Liver (tissue), 3 donors: ENCODE measurements at regions not wholly inside any gene's neighbourhood (a gene's known extent, or its start where the extent isn't known, plus 50 kb on each side); places are given as distances from the start of the nearest gene placed in this dataset.

Experiments
- ATF3 ChIP-seq: IDR thresholded peaks from 2 replicates; pipeline ENCODE4 v1.6.1; 2016; ENCODE audit warnings: antibody characterized with exemption
- CTCF ChIP-seq: fragments of 150-350 bp; IDR thresholded peaks from 2 replicates; pipeline ENCODE4 v1.5.1; 2017; ENCODE audit warnings: improper control_type of control experiment, low read depth, low read length; ENCODE audit not compliant: missing input control
- EGR1 ChIP-seq, 2 donors: IDR thresholded peaks; 2 replicates each; pipeline ENCODE4 v1.6.1; 2016 to 2018; ENCODE audit warnings: antibody characterized with exemption in 2 of 2, low read depth in 2 of 2
- FOXA1 ChIP-seq: IDR thresholded peaks from 2 replicates; pipeline ENCODE4 v1.6.1; 2016; ENCODE audit warnings: antibody characterized with exemption
- GABPA ChIP-seq, 2 donors: IDR thresholded peaks in 1 of 2; conservative IDR thresholded peaks in 1 of 2; 2 replicates each; pipeline ENCODE4 v1.6.1; 2016; ENCODE audit warnings: antibody characterized with exemption in 2 of 2, mild to moderate bottlenecking in 1 of 2, moderate library complexity in 1 of 2
- JUND ChIP-seq, 2 donors: IDR thresholded peaks; 2 replicates each; pipeline ENCODE4 v1.6.1; 2016; ENCODE audit warnings: antibody characterized with exemption in 2 of 2
- RAD21 ChIP-seq, 2 donors: IDR thresholded peaks; 2 replicates each; pipeline ENCODE4 v1.6.1; 2016; ENCODE audit warnings: antibody characterized with exemption in 2 of 2, mild to moderate bottlenecking in 2 of 2
- SP1 ChIP-seq: IDR thresholded peaks from 2 replicates; pipeline ENCODE4 v1.6.1; 2018; ENCODE audit warnings: antibody characterized with exemption, mild to moderate bottlenecking
- TAF1 ChIP-seq: conservative IDR thresholded peaks from 2 replicates; pipeline ENCODE4 v1.6.1; 2016; ENCODE audit warnings: antibody characterized with exemption, mild to moderate bottlenecking
- YY1 ChIP-seq: IDR thresholded peaks from 2 replicates; pipeline ENCODE4 v1.6.1; 2016; ENCODE audit warnings: antibody characterized with exemption, mild to moderate bottlenecking
- TF ChIP-seq, protein P1 (sequence below): IDR thresholded peaks from 2 replicates; pipeline ENCODE4 v1.6.1; 2016; ENCODE audit warnings: antibody characterized with exemption
- TF ChIP-seq, protein P2 (sequence below): IDR thresholded peaks from 2 replicates; pipeline ENCODE4 v1.6.1; 2016; ENCODE audit warnings: antibody characterized with exemption
- donor health status: healthy.
- donor health status: healthy.

- TF ChIP-seq, protein P1, sequence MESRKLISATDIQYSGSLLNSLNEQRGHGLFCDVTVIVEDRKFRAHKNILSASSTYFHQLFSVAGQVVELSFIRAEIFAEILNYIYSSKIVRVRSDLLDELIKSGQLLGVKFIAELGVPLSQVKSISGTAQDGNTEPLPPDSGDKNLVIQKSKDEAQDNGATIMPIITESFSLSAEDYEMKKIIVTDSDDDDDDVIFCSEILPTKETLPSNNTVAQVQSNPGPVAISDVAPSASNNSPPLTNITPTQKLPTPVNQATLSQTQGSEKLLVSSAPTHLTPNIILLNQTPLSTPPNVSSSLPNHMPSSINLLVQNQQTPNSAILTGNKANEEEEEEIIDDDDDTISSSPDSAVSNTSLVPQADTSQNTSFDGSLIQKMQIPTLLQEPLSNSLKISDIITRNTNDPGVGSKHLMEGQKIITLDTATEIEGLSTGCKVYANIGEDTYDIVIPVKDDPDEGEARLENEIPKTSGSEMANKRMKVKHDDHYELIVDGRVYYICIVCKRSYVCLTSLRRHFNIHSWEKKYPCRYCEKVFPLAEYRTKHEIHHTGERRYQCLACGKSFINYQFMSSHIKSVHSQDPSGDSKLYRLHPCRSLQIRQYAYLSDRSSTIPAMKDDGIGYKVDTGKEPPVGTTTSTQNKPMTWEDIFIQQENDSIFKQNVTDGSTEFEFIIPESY = no peak
- TF ChIP-seq CTCF (no peak), JUND (IDR thresholded peaks at IDR 0.05) (no peak), ATF3 (no peak), TAF1 (no peak), FOXA1 (no peak), YY1 (no peak), RAD21 (IDR thresholded peaks at IDR 0.05) (no peak), GABPA (IDR thresholded peaks at IDR 0.05 in 1 of 2, conservative IDR thresholded peaks at IDR 0.05 in 1 of 2) (no peak), EGR1 (IDR thresholded peaks at IDR 0.05; ENCODE audit: low read depth in 2 of 2) (no peak), SP1 (no peak)
- TF ChIP-seq, protein P2, sequence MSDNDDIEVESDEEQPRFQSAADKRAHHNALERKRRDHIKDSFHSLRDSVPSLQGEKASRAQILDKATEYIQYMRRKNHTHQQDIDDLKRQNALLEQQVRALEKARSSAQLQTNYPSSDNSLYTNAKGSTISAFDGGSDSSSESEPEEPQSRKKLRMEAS = no peak
These were observed 75.9 kb upstream of the ARRDC4 start for GRCh38 chr15:97884513-97885131.
